HG02981 (cell line): ENCODE measurements at regions not wholly inside any gene's neighbourhood (a gene's known extent, or its start where the extent isn't known, plus 50 kb on each side); places are given as distances from the start of the nearest gene placed in this dataset.
A peak's percentile ranks its signal among the peaks of the same experiment; 100 is the strongest.
"Not testable (repeated sequence)": the region's sequence is repeated elsewhere in the genome, so short reads cannot be mapped to it uniquely, and the experiment has no call there.

Experiments
- ATAC-seq: cut with Tn5 transposase; IDR thresholded peaks from one replicate; pipeline ENCODE4 v1.9.1; 2021; ENCODE audit warnings: mild to moderate bottlenecking, moderate library complexity; ENCODE audit not compliant: unreplicated experiment

GRCh38 chr9:89695441-89695891, 90.7 kb downstream of the GADD45G start:
- ATAC-seq: no peak

- not testable (repeated sequence) for ATAC-seq
Observed at GRCh38 chr9:89695979-89696378, 91.2 kb downstream of the GADD45G start.

GRCh38 chr9:89696780-89697179, 92.0 kb downstream of the GADD45G start:
- no peak for ATAC-seq

- no peak for ATAC-seq
Observed at GRCh38 chr9:89697553-89697952, 92.7 kb downstream of the GADD45G start.

GRCh38 chr9:89698411-89699005, 93.7 kb downstream of the GADD45G start:
- ATAC-seq: no peak

GRCh38 chr9:89699646-89700045, 94.8 kb downstream of the GADD45G start:
- no peak for ATAC-seq

- peak; percentile 85 for ATAC-seq
Observed at GRCh38 chr9:89701221-89701798, 96.5 kb downstream of the GADD45G start.

GRCh38 chr9:89702401-89702800, 97.6 kb downstream of the GADD45G start:
- no peak for ATAC-seq

GRCh38 chr9:89705651-89706050, 100.8 kb downstream of the GADD45G start:
- no peak for ATAC-seq

GRCh38 chr9:89706086-89706485, 101.3 kb downstream of the GADD45G start:
- no peak for ATAC-seq

- no peak for ATAC-seq
Observed at GRCh38 chr9:89706731-89707191, 101.9 kb downstream of the GADD45G start.

- ATAC-seq: no peak
Observed at GRCh38 chr9:89710697-89711096, 105.9 kb downstream of the GADD45G start.

- no peak for ATAC-seq
Observed at GRCh38 chr9:89711866-89712265, 107.1 kb downstream of the GADD45G start.

- no peak for ATAC-seq
Observed at GRCh38 chr9:89712283-89712682, 107.5 kb downstream of the GADD45G start.

GRCh38 chr9:89714321-89714720, 109.5 kb downstream of the GADD45G start:
- ATAC-seq: no peak

- ATAC-seq: no peak
Observed at GRCh38 chr9:89715318-89715858, 110.6 kb downstream of the GADD45G start.

GRCh38 chr9:89715881-89716280, 111.1 kb downstream of the GADD45G start:
- no peak for ATAC-seq

- no peak for ATAC-seq
Observed at GRCh38 chr9:89716559-89716958, 111.7 kb downstream of the GADD45G start.

- ATAC-seq: no peak
Observed at GRCh38 chr9:89718176-89718575, 113.4 kb downstream of the GADD45G start.

GRCh38 chr9:89718651-89719050, 113.8 kb downstream of the GADD45G start:
- ATAC-seq: no peak

- ATAC-seq: no peak
Observed at GRCh38 chr9:89719202-89719601, 114.4 kb downstream of the GADD45G start.

GRCh38 chr9:89720696-89721175, 115.9 kb downstream of the GADD45G start:
- ATAC-seq: no peak
